ENCODE measurements at regions not wholly inside any gene's neighbourhood (a gene's known extent, or its start where the extent isn't known, plus 50 kb on each side); places are given as distances from the start of the nearest gene placed in this dataset.

GRCh38 chr2:31660165-31660564, 79.4 kb upstream of the SRD5A2 start:
- Histone ChIP-seq H3K27ac (no peak overlapping the region), H3K9me3 (no peaks in the 10 kb centered on the region), H3K36me3 (no peaks in the 10 kb centered on the region), H3K4me3 (no peak overlapping the region), H3K4me1 (no peaks in the 10 kb centered on the region), H3K27me3 (replicated peaks in 1 of 7) (no peaks in the 10 kb centered on the region)
- 72 to 92% (median 85%) methylated on average over 2 of the region's 2 CpGs for WGBS, 5 donors
- intact Hi-C loops (cut with DNase I; ENCODE audit: low total_unique reads) = no loop called here
- TF ChIP-seq CTCF (IDR thresholded peaks at IDR 0.05 in 8 of 11, conservative IDR thresholded peaks at IDR 0.05 in 3 of 11) = no peak
- TF ChIP-seq POLR2AphosphoS5 (IDR thresholded peaks at IDR 0.05) = no peak
- no peak for TF ChIP-seq POLR2A (IDR thresholded peaks at IDR 0.05)
- DNase-seq = no peak

GRCh38 chr2:31654241-31654640, 73.5 kb upstream of the SRD5A2 start:
- no peaks in the 10 kb centered on the region for H3K4me1 ChIP-seq
- H3K27me3 ChIP-seq (replicated peaks in 1 of 7) = peaks cover 0 to 4% (median 0%) of the 10 kb centered on the region in 7 donors
- no peaks in the 10 kb centered on the region for H3K36me3 ChIP-seq
- H3K4me3 ChIP-seq = no peak overlapping the region
- no peak overlapping the region for H3K27ac ChIP-seq
- TF ChIP-seq POLR2A (IDR thresholded peaks at IDR 0.05) (no peak), CTCF (IDR thresholded peaks at IDR 0.05 in 8 of 11, conservative IDR thresholded peaks at IDR 0.05 in 3 of 11) (no peak), POLR2AphosphoS5 (IDR thresholded peaks at IDR 0.05) (no peak)
- no peaks in the 10 kb centered on the region for H3K9me3 ChIP-seq
- whole genome bisulfite sequencing, 5 donors = 55 to 83% (median 75%) methylated on average over 2 of the region's 2 CpGs
- no peak for DNase-seq
- intact Hi-C loops (cut with DNase I; ENCODE audit: low total_unique reads) = no loop called here

- 95 to 99% (median 95%) methylated on average over 6 of the region's 6 CpGs for WGBS, 5 donors
- intact Hi-C loops (cut with DNase I; ENCODE audit: low total_unique reads) = no loop called here
Measured at GRCh38 chr2:31651736-31652135, 71.0 kb upstream of the SRD5A2 start.

GRCh38 chr2:31651267-31651666, 70.5 kb upstream of the SRD5A2 start:
- no peaks in the 10 kb centered on the region for H3K36me3 ChIP-seq
- H3K27me3 ChIP-seq (replicated peaks in 1 of 7) = peaks cover 0 to 4% (median 0%) of the 10 kb centered on the region in 7 donors
- H3K27ac ChIP-seq = no peak overlapping the region
- no peaks in the 10 kb centered on the region for H3K9me3 ChIP-seq
- DNase-seq = no peak
- WGBS, 5 donors = 75 to 91% (median 91%) methylated on average over 2 of the region's 2 CpGs
- no peak overlapping the region for H3K4me3 ChIP-seq
- no peaks in the 10 kb centered on the region for H3K4me1 ChIP-seq
- TF ChIP-seq POLR2A (IDR thresholded peaks at IDR 0.05) = no peak
- TF ChIP-seq POLR2AphosphoS5 (IDR thresholded peaks at IDR 0.05) = no peak
- no peak for TF ChIP-seq CTCF (IDR thresholded peaks at IDR 0.05 in 8 of 11, conservative IDR thresholded peaks at IDR 0.05 in 3 of 11)
- intact Hi-C loops (cut with DNase I; ENCODE audit: low total_unique reads) = no loop called here

More at GRCh38 chr2:31651736-31652135, 71.0 kb upstream of the SRD5A2 start:
- no peak for DNase-seq
- Histone ChIP-seq H3K4me3 (no peak overlapping the region), H3K27ac (no peak overlapping the region), H3K9me3 (no peaks in the 10 kb centered on the region), H3K4me1 (no peaks in the 10 kb centered on the region), H3K36me3 (no peaks in the 10 kb centered on the region), H3K27me3 (replicated peaks in 1 of 7) (peaks cover 0 to 4% (median 0%) of the 10 kb centered on the region in 7 donors)
- TF ChIP-seq POLR2A (IDR thresholded peaks at IDR 0.05) (no peak), CTCF (IDR thresholded peaks at IDR 0.05 in 8 of 11, conservative IDR thresholded peaks at IDR 0.05 in 3 of 11) (no peak), POLR2AphosphoS5 (IDR thresholded peaks at IDR 0.05) (no peak)

All from spleen (tissue), 11 donors.